SK-N-SH (cell line): ENCODE measurements at regions not wholly inside any gene's neighbourhood (a gene's known extent, or its start where the extent isn't known, plus 50 kb on each side); places are given as distances from the start of the nearest gene placed in this dataset.

Source experiments
- CTCF ChIA-PET: fragments of 300-600, 350-600 bp; formaldehyde crosslinking; extraction: SDS; loops from one replicate; lab custom pipeline; 2021; lab: Yijun Ruan, JAX
- POLR2A ChIA-PET: fragments of 350-600 bp; sonication (Branson Sonifier 250); formaldehyde crosslinking; extraction: SDS; loops from one replicate; lab custom pipeline; 2020; ENCODE audit warnings: antibody characterized with exemption, inconsistent platforms; lab: Yijun Ruan, JAX
- DNase-seq: peaks from one replicate; pipeline ENCODE4 v3.0.0; 2012
- H2AFZ ChIP-seq: fragments of 200-600 bp; sonication (generic); 2 replicates; pipeline ENCODE4 v1.8.1; 2016; ENCODE audit warnings: antibody characterized with exemption, mild to moderate bottlenecking, low read depth
- H3F3A ChIP-seq: fragments of 200-600 bp; sonication (generic); replicated peaks from 2 replicates; pipeline ENCODE3; 2016; ENCODE audit warnings: antibody characterized with exemption, mild to moderate bottlenecking; ENCODE audit not compliant: insufficient read depth
- H3K27ac ChIP-seq, 2 experiments: fragments of 200-500 bp in 1 of 2; fragments of 200-600 bp in 1 of 2; sonication (Bioruptor generic) in 1 of 2; sonication (generic), shearing (Covaris generic) in 1 of 2; 2 replicates each; pipeline versions ENCODE4 v1.5.1 to v1.6.1; 2014 to 2016; ENCODE audit warnings: low read depth in 2 of 2, inconsistent platforms in 1 of 2, low read length in 1 of 2, mild to moderate bottlenecking in 1 of 2, mixed read lengths in 1 of 2
- H3K27me3 ChIP-seq: fragments of 200-600 bp; sonication (generic), shearing (Covaris generic); 2 replicates; pipeline ENCODE4 v1.6.1; 2016; ENCODE audit warnings: mixed run types; ENCODE audit not compliant: insufficient read depth
- H3K36me3 ChIP-seq, 2 experiments: fragments of 200-500 bp in 1 of 2; fragments of 200-600 bp in 1 of 2; sonication (Bioruptor generic) in 1 of 2; sonication (generic) in 1 of 2; replicated peaks in 1 of 2; 2 replicates each; pipeline versions ENCODE3 to v1.5.1; 2014 to 2016; ENCODE audit warnings: low read length in 1 of 2, mild to moderate bottlenecking in 1 of 2; ENCODE audit not compliant: insufficient read depth in 2 of 2, control insufficient read depth in 1 of 2
- H3K4me1 ChIP-seq, 2 experiments: fragments of 200-500 bp in 1 of 2; fragments of 200-600 bp in 1 of 2; sonication (Bioruptor generic) in 1 of 2; sonication (generic), shearing (Covaris generic) in 1 of 2; 2 replicates each; pipeline versions ENCODE4 v1.5.1 to v1.6.1; 2014 to 2016; ENCODE audit warnings: low read depth in 1 of 2, low read length in 1 of 2, mixed run types in 1 of 2; ENCODE audit not compliant: insufficient read depth in 2 of 2, control insufficient read depth in 1 of 2
- H3K4me2 ChIP-seq: fragments of 200-600 bp; sonication (generic), shearing (Covaris generic); 2 replicates; pipeline ENCODE4 v1.6.1; 2017; ENCODE audit warnings: mixed run types
- H3K4me3 ChIP-seq, 2 experiments: fragments of 200-500 bp in 1 of 2; fragments of 200-600 bp in 1 of 2; sonication (Bioruptor generic) in 1 of 2; sonication (generic), shearing (Covaris generic) in 1 of 2; 2 replicates each; pipeline versions ENCODE4 v1.5.1 to v1.8.1; 2014 to 2016; ENCODE audit warnings: low read depth in 2 of 2, inconsistent platforms in 1 of 2, low read length in 1 of 2, mild to moderate bottlenecking in 1 of 2, mixed read lengths in 1 of 2, moderate library complexity in 1 of 2
- H3K79me2 ChIP-seq: fragments of 200-600 bp; sonication (generic); 2 replicates; pipeline ENCODE4 v1.8.1; 2017; ENCODE audit warnings: mild to moderate bottlenecking; ENCODE audit not compliant: insufficient read depth
- H3K9ac ChIP-seq: fragments of 200-600 bp; sonication (generic); 2 replicates; pipeline ENCODE4 v1.6.1; 2017; ENCODE audit warnings: mixed run types
- H3K9me2 ChIP-seq: fragments of 200-600 bp; sonication (generic); 2 replicates; pipeline ENCODE4 v1.6.1; 2017; ENCODE audit warnings: mixed run types
- H3K9me3 ChIP-seq: fragments of 200-600 bp; sonication (generic); 2 replicates; pipeline ENCODE4 v1.6.1; 2017; ENCODE audit warnings: mixed run types, mild to moderate bottlenecking, moderate library complexity
- H4K20me1 ChIP-seq: fragments of 200-600 bp; sonication (generic); 2 replicates; pipeline ENCODE4 v1.6.1; 2017; ENCODE audit warnings: mild to moderate bottlenecking, mixed run types; ENCODE audit not compliant: insufficient read depth
- CHD2 ChIP-seq: fragments of 150-350 bp; IDR thresholded peaks from 2 replicates; pipeline ENCODE4 v1.6.1; 2018; ENCODE audit warnings: low read length; ENCODE audit not compliant: partially characterized antibody
- ELF1 ChIP-seq: IDR thresholded peaks from 2 replicates; pipeline ENCODE4 v1.4.0; 2012
- EP300 ChIP-seq, 2 experiments: IDR thresholded peaks; 2 replicates each; pipeline versions ENCODE4 v1.4.0 to v1.6.1; 2012; ENCODE audit warnings: borderline replicate concordance in 1 of 2, low read depth in 1 of 2, low read length in 1 of 2
- EZH2phosphoT487 ChIP-seq: fragments of 200-600 bp; sonication (generic); IDR thresholded peaks from 2 replicates; pipeline ENCODE4 v1.6.1; 2017; ENCODE audit warnings: low read depth, mixed run types, mild to moderate bottlenecking, antibody characterized with exemption, moderate library complexity, borderline replicate concordance
- FOSL2 ChIP-seq: IDR thresholded peaks from 2 replicates; pipeline ENCODE4 v1.4.0; 2012; ENCODE audit warnings: low read depth, mild to moderate bottlenecking, moderate library complexity, borderline replicate concordance
- FOXJ3 ChIP-seq: sonication (generic); formaldehyde crosslinking; IDR thresholded peaks from 2 replicates; pipeline ENCODE4 v1.5.1; 2020; ENCODE audit warnings: mild to moderate bottlenecking, missing genetic modification reagents
- FOXM1 ChIP-seq: IDR thresholded peaks from 2 replicates; pipeline ENCODE4 v1.4.0; 2012; ENCODE audit warnings: low read depth, mild to moderate bottlenecking
- GABPA ChIP-seq: IDR thresholded peaks from 2 replicates; pipeline ENCODE4 v1.4.0; 2012; ENCODE audit warnings: low read depth, mild to moderate bottlenecking
- GATA2 ChIP-seq: sonication (generic); formaldehyde crosslinking; IDR thresholded peaks from 2 replicates; pipeline ENCODE4 v1.5.0; 2020; ENCODE audit warnings: mild to moderate bottlenecking, missing genetic modification reagents
- JUND ChIP-seq: IDR thresholded peaks from 2 replicates; pipeline ENCODE4 v1.4.0; 2012
- MEF2A ChIP-seq: IDR thresholded peaks from 2 replicates; pipeline ENCODE4 v1.4.0; 2012; ENCODE audit warnings: low read depth, borderline replicate concordance
- MXI1 ChIP-seq: IDR thresholded peaks from 2 replicates; pipeline ENCODE4 v1.6.1; 2012; ENCODE audit warnings: mild to moderate bottlenecking, low read depth, low read length, improper control_type of control experiment
- NFIC ChIP-seq: IDR thresholded peaks from 2 replicates; pipeline ENCODE4 v1.4.0; 2012; ENCODE audit warnings: borderline replicate concordance
- NRF1 ChIP-seq: IDR thresholded peaks from 2 replicates; pipeline ENCODE4 v1.6.1; 2012; ENCODE audit warnings: low read depth, mild to moderate bottlenecking, low read length
- POLR2AphosphoS5 ChIP-seq: IDR thresholded peaks from 2 replicates; pipeline ENCODE4 v1.6.1; 2012; ENCODE audit warnings: low read depth, low read length
- RAD21 ChIP-seq: IDR thresholded peaks from 2 replicates; pipeline ENCODE4 v1.6.1; 2012; ENCODE audit warnings: mild to moderate bottlenecking, low read length
- RCOR1 ChIP-seq: fragments of 150-350 bp; IDR thresholded peaks from 2 replicates; pipeline ENCODE4 v1.6.1; 2017; ENCODE audit warnings: antibody characterized with exemption, low read length
- RFX5 ChIP-seq: IDR thresholded peaks from 2 replicates; pipeline ENCODE4 v1.6.1; 2012; ENCODE audit warnings: mild to moderate bottlenecking, improper control_type of control experiment, low read length
- RXRA ChIP-seq: IDR thresholded peaks from 2 replicates; pipeline ENCODE4 v1.4.0; 2012; ENCODE audit warnings: low read depth, mild to moderate bottlenecking, borderline replicate concordance
- SIN3A ChIP-seq: IDR thresholded peaks from 2 replicates; pipeline ENCODE4 v1.6.1; 2012; ENCODE audit warnings: low read depth, mild to moderate bottlenecking, low read length, moderate library complexity, borderline replicate concordance
- SMC3 ChIP-seq: IDR thresholded peaks from 2 replicates; pipeline ENCODE4 v1.6.1; 2012; ENCODE audit warnings: low read depth, low read length, improper control_type of control experiment
- TCF12 ChIP-seq: IDR thresholded peaks from 2 replicates; pipeline ENCODE4 v1.4.0; 2012
- YY1 ChIP-seq: IDR thresholded peaks from 2 replicates; pipeline ENCODE4 v1.4.0; 2012; ENCODE audit warnings: low read depth, mild to moderate bottlenecking
- WGBS: methylation state at CpG from one replicate; pipeline ENCODE4 v1.1.6; 2017; ENCODE audit warnings: low lambda C conversion rate; 5-methylcytosine and 5-hydroxymethylcytosine counted together
- TF ChIP-seq, protein P1 (sequence below): fragments of 150-350 bp; IDR thresholded peaks from 2 replicates; pipeline ENCODE4 v1.6.1; 2017; ENCODE audit warnings: antibody characterized with exemption, low read length, low read depth, borderline replicate concordance
- TF ChIP-seq, protein P2 (sequence below): IDR thresholded peaks from 2 replicates; pipeline ENCODE4 v1.4.0; 2012; ENCODE audit warnings: low read depth, borderline replicate concordance
- TF ChIP-seq, protein P3 (sequence below): IDR thresholded peaks from 2 replicates; pipeline ENCODE4 v1.6.1; 2012; ENCODE audit warnings: mild to moderate bottlenecking, low read depth, low read length, moderate library complexity
- TF ChIP-seq, protein P4 (sequence below): IDR thresholded peaks from 2 replicates; pipeline ENCODE4 v1.4.0; 2012; ENCODE audit warnings: low read depth, borderline replicate concordance
- TF ChIP-seq, protein P5 (sequence below): IDR thresholded peaks from 2 replicates; pipeline ENCODE4 v1.4.0; 2012; ENCODE audit warnings: low read depth

DNA sequence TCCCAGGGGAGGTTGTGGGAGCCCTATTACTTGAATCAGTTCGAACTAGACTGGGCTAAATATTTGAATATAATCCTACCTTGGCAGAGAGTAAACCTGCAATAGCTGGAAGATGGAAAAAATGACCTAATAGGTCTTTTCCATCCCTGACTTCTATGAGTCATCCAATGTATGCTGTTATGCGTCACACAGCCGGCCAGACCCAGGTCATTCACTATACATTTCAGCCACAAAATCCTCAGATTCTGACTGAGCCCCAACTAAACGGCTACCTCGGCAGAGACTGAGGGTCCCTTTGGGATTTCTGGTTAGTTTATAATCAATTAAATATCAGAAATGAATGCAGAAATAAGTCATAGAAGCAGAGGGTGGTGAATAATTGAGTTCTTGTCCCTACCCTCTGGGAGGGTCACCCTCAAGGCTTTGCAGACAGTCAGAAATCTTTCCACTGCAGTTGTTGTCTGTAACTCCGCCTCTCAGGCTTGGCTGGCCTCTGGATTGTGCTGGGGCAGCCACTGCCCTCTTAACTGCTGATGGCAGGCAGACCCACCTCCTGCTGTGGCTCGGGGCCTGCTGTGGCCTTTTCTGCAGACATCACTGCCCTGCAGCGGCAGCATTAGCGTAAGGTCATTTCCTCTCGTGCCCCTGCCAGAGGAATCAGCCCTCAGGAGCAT lies 240.5 kb downstream of the TGFB2 start:
- peak; percentile 47 for DNase-seq
- H2AFZ ChIP-seq = peak overlapping the region; percentile 93
- H3K4me2 ChIP-seq = peak overlapping the region; percentile 44
- H3K79me2 ChIP-seq = no peaks in the 10 kb centered on the region
- H3K9me3 ChIP-seq = peaks cover 16% of the 10 kb centered on the region
- no peaks in the 10 kb centered on the region for H3K36me3 ChIP-seq
- H3K4me1 ChIP-seq = peaks cover 10 to 13% of the 10 kb centered on the region in 2 experiments; a peak in 3 of 4 replicates
- H3F3A ChIP-seq = peaks cover 17% of the 10 kb centered on the region
- peak overlapping the region; percentile 83 to 87 for H3K27ac ChIP-seq
- no peaks in the 10 kb centered on the region for H3K9me2 ChIP-seq
- H3K9ac ChIP-seq = peak overlapping the region; percentile 63
- H3K4me3 ChIP-seq = no peak overlapping the region
- no peaks in the 10 kb centered on the region for H4K20me1 ChIP-seq
- 9% methylated on average over 10 of the region's 10 CpGs for WGBS
- CTCF ChIA-PET = no interaction called here
- POLR2A ChIA-PET = no interaction called here
- H3K27me3 ChIP-seq = no peaks in the 10 kb centered on the region
- TF ChIP-seq JUND (peak; percentile 90), MEF2A (no peak), MXI1 (no peak), FOSL2 (peak; percentile 90), RCOR1 (no peak), TCF12 (peak; percentile 47), RFX5 (no peak), EZH2phosphoT487 (no peak), CHD2 (no peak), POLR2AphosphoS5 (0 out of 2 replicates have a peak, but pooled peaks have one; percentile 15), GATA2 (no peak), GABPA (no peak), FOXM1 (no peak), SIN3A (no peak), RXRA (peak; percentile 61; the same call in 1 of the 2 replicates), FOXJ3 (peak; percentile 57; the same call in 1 of the 2 replicates), NFIC (peak; percentile 53), ELF1 (no peak), EP300 (IDR thresholded peaks at IDR 0.05; ENCODE audit: borderline replicate concordance in 1 of 2, low read depth in 1 of 2, low read length in 1 of 2) (peak in 1 of 2 experiments; percentile 13; a peak in 1 of 4 replicates), RAD21 (peak; percentile 31), YY1 (0 out of 2 replicates have a peak, but pooled peaks have one; percentile 24), NRF1 (no peak), SMC3 (no peak)
- TF ChIP-seq, protein P1, sequence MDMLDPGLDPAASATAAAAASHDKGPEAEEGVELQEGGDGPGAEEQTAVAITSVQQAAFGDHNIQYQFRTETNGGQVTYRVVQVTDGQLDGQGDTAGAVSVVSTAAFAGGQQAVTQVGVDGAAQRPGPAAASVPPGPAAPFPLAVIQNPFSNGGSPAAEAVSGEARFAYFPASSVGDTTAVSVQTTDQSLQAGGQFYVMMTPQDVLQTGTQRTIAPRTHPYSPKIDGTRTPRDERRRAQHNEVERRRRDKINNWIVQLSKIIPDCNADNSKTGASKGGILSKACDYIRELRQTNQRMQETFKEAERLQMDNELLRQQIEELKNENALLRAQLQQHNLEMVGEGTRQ = no peak
- TF ChIP-seq, protein P2, sequence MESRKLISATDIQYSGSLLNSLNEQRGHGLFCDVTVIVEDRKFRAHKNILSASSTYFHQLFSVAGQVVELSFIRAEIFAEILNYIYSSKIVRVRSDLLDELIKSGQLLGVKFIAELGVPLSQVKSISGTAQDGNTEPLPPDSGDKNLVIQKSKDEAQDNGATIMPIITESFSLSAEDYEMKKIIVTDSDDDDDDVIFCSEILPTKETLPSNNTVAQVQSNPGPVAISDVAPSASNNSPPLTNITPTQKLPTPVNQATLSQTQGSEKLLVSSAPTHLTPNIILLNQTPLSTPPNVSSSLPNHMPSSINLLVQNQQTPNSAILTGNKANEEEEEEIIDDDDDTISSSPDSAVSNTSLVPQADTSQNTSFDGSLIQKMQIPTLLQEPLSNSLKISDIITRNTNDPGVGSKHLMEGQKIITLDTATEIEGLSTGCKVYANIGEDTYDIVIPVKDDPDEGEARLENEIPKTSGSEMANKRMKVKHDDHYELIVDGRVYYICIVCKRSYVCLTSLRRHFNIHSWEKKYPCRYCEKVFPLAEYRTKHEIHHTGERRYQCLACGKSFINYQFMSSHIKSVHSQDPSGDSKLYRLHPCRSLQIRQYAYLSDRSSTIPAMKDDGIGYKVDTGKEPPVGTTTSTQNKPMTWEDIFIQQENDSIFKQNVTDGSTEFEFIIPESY = no peak
- TF ChIP-seq, protein P3, sequence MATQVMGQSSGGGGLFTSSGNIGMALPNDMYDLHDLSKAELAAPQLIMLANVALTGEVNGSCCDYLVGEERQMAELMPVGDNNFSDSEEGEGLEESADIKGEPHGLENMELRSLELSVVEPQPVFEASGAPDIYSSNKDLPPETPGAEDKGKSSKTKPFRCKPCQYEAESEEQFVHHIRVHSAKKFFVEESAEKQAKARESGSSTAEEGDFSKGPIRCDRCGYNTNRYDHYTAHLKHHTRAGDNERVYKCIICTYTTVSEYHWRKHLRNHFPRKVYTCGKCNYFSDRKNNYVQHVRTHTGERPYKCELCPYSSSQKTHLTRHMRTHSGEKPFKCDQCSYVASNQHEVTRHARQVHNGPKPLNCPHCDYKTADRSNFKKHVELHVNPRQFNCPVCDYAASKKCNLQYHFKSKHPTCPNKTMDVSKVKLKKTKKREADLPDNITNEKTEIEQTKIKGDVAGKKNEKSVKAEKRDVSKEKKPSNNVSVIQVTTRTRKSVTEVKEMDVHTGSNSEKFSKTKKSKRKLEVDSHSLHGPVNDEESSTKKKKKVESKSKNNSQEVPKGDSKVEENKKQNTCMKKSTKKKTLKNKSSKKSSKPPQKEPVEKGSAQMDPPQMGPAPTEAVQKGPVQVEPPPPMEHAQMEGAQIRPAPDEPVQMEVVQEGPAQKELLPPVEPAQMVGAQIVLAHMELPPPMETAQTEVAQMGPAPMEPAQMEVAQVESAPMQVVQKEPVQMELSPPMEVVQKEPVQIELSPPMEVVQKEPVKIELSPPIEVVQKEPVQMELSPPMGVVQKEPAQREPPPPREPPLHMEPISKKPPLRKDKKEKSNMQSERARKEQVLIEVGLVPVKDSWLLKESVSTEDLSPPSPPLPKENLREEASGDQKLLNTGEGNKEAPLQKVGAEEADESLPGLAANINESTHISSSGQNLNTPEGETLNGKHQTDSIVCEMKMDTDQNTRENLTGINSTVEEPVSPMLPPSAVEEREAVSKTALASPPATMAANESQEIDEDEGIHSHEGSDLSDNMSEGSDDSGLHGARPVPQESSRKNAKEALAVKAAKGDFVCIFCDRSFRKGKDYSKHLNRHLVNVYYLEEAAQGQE = no peak
- TF ChIP-seq, protein P4, sequence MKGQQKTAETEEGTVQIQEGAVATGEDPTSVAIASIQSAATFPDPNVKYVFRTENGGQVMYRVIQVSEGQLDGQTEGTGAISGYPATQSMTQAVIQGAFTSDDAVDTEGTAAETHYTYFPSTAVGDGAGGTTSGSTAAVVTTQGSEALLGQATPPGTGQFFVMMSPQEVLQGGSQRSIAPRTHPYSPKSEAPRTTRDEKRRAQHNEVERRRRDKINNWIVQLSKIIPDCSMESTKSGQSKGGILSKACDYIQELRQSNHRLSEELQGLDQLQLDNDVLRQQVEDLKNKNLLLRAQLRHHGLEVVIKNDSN = no peak
- TF ChIP-seq, protein P5, sequence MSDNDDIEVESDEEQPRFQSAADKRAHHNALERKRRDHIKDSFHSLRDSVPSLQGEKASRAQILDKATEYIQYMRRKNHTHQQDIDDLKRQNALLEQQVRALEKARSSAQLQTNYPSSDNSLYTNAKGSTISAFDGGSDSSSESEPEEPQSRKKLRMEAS = peak; percentile 66; the same call in 1 of the 2 replicates
